Erythroblast (primary cell): ENCODE measurements at regions not wholly inside any gene's neighbourhood (a gene's known extent, or its start where the extent isn't known, plus 50 kb on each side); places are given as distances from the start of the nearest gene placed in this dataset.

Source experiments
- DNase-seq, 2 experiments: peaks; one replicate each; lab custom pipeline; 2025; lab: John Stamatoyannopoulos, UW
- GATA1 ChIP-seq: IDR thresholded peaks from 2 replicates; pipeline ENCODE4 v1.6.1; 2011; ENCODE audit warnings: low read depth, mild to moderate bottlenecking, control low read depth, low read length, moderate library complexity
- POLR2A ChIP-seq: IDR thresholded peaks from 2 replicates; pipeline ENCODE4 v1.6.1; 2011; ENCODE audit warnings: mild to moderate bottlenecking, low read length

DNA sequence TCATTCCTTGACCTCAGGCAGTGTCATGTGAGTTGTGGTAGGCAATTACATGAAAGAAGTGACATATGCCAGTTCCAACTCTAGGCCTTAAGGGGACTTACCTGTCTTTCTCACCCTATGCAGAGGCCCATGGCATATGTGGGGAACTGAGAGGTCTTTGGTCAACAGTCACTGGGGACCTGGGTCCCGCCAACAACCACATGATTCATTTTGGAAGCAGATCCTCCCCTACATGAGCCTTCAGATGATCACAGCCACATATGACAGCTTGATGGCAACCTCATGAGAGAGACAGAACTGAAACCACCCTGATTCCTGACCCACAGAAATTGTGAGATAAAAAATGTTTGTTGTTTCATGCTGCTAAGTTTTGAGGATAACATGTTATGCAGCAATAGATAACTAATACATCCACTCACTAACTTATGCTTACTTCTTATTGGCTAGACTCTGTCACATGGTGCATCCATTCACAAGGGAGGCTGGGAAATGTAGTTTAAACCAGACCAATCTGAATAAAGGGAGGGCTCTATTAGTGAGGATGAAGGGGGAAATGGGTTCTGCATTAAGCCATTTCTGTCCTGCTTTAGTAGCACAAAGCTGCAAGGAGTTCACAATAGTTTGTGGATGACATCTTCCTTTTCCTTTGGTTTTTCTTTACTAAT, 298.2 kb downstream of the HAPSTR1 start:
- no peak for DNase-seq
- no peak for TF ChIP-seq GATA1
- TF ChIP-seq POLR2A, result no peak

- no peak for DNase-seq
Observed at GRCh38 chr16:9392956-9393355, 301.5 kb downstream of the HAPSTR1 start.

GRCh38 chr16:9393591-9393990, 302.1 kb downstream of the HAPSTR1 start:
- DNase-seq, result no peak

More at GRCh38 chr16:9392956-9393355, 301.5 kb downstream of the HAPSTR1 start:
- no peak for TF ChIP-seq POLR2A
- no peak for TF ChIP-seq GATA1

DNA sequence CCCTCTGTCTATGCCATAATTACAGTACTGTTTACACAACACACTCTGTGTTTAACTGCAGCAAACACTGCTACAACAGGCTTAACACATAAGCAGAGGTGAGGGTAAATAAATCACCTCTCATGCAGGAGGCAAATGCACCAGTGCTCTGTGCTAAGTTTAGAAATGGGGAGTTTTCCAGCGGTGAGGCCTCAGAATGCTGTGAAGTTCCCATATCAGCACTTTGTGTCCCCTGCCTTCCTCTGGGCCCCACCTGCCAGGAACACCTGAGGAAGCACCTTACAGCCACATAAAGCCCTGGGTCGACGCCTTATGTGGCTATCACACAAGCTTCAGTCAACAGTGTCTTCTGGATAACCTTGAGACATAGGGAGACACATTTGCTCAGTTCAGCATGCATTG, 304.5 kb downstream of the HAPSTR1 start:
- no peak for DNase-seq
- no peak for TF ChIP-seq POLR2A
- no peak for TF ChIP-seq GATA1

More at GRCh38 chr16:9393591-9393990, 302.1 kb downstream of the HAPSTR1 start:
- TF ChIP-seq GATA1, result no peak
- TF ChIP-seq POLR2A, result no peak

GRCh38 chr16:9399573-9399972, 308.1 kb downstream of the HAPSTR1 start:
- no peak for TF ChIP-seq GATA1
- DNase-seq, result no peak

- no peak for TF ChIP-seq GATA1
- no peak for TF ChIP-seq POLR2A
- no peak for DNase-seq
Observed at GRCh38 chr16:9401173-9401572, 309.7 kb downstream of the HAPSTR1 start.

- DNase-seq, result no peak
- TF ChIP-seq GATA1 (no peak), POLR2A (no peak)
Observed at GRCh38 chr16:9402293-9402860, 310.9 kb downstream of the HAPSTR1 start.

GRCh38 chr16:9404811-9405210, 313.4 kb downstream of the HAPSTR1 start:
- no peak for TF ChIP-seq GATA1
- no peak for TF ChIP-seq POLR2A
- DNase-seq, result no peak

GRCh38 chr16:9406038-9406712, 314.7 kb downstream of the HAPSTR1 start:
- TF ChIP-seq GATA1 (no peak), POLR2A (no peak)
- DNase-seq, result no peak

GRCh38 chr16:9407206-9407758, 315.8 kb downstream of the HAPSTR1 start:
- no peak for DNase-seq
- TF ChIP-seq POLR2A (no peak), GATA1 (no peak)

DNA sequence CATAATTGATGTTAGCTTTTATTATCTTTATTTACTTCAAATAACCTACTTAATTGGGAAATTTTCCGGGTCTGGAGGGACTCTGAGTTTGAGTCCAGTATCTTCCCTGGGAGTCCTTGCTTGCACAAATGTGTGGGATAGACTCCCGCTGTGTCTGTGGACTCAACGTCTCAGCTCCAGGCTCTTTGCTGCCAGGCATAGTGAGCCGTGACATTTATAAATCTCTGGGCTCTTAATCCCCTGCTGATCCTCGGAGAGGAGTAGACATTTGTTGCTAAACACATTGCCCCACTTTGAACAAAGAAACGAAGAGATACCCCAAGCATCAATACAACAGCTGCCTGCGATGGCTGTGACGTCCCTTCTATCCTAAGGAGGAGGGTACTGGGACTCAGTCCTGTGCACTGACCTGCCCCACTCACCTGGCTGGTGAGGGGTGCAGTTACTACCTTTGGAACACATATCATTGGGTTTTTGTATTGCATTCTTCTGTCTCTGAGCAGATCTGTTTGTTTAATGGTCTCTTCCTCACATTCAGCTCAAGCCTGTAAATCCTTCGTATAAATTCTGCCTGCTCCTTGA, 316.9 kb downstream of the HAPSTR1 start:
- no peak for DNase-seq
- TF ChIP-seq GATA1 (no peak), POLR2A (no peak)

- DNase-seq, result no peak
- no peak for TF ChIP-seq GATA1
- TF ChIP-seq POLR2A, result no peak
Observed at GRCh38 chr16:9409560-9410493, 318.4 kb downstream of the HAPSTR1 start.

GRCh38 chr16:9411426-9411825, 320.0 kb downstream of the HAPSTR1 start:
- no peak for TF ChIP-seq POLR2A

More at GRCh38 chr16:9411426-9411825, 320.0 kb downstream of the HAPSTR1 start:
- no peak for DNase-seq
